AG09309 (cell line): ENCODE measurements at regions not wholly inside any gene's neighbourhood (a gene's known extent, or its start where the extent isn't known, plus 50 kb on each side); places are given as distances from the start of the nearest gene placed in this dataset.

Experiments used
- DNase-seq: peaks from one replicate; pipeline ENCODE4 v3.0.0-alpha.2; 2010; ENCODE audit warnings: low read depth
- H3K4me3 ChIP-seq: 2 replicates; pipeline ENCODE4 v1.5.1; 2011; ENCODE audit warnings: mild to moderate bottlenecking, low read depth, low read length, moderate library complexity; ENCODE audit not compliant: control insufficient read depth
- CTCF ChIP-seq: IDR thresholded peaks from 2 replicates; pipeline ENCODE4 v1.5.1; 2011; ENCODE audit warnings: mild to moderate bottlenecking, low read depth, low read length, inconsistent platforms; ENCODE audit not compliant: insufficient read depth, control insufficient read depth; ENCODE audit errors: missing control alignments

GRCh38 chr5:153429761-153430380, 60.6 kb upstream of the GRIA1 start:
- TF ChIP-seq CTCF, result no peak
- no peak for DNase-seq
- H3K4me3 ChIP-seq, result no peak overlapping the region

GRCh38 chr5:153432583-153432982, 57.9 kb upstream of the GRIA1 start:
- DNase-seq, result no peak
- no peak overlapping the region for H3K4me3 ChIP-seq
- TF ChIP-seq CTCF, result no peak

- no peak for TF ChIP-seq CTCF
- H3K4me3 ChIP-seq, result no peak overlapping the region
- DNase-seq, result no peak
These were observed 53.2 kb upstream of the GRIA1 start for GRCh38 chr5:153437251-153437650.

GRCh38 chr5:153439130-153439529, 51.3 kb upstream of the GRIA1 start:
- DNase-seq, result no peak
- no peak for TF ChIP-seq CTCF
- H3K4me3 ChIP-seq, result no peak overlapping the region
